ENCODE measurements at regions not wholly inside any gene's neighbourhood (a gene's known extent, or its start where the extent isn't known, plus 50 kb on each side); places are given as distances from the start of the nearest gene placed in this dataset.

GRCh38 chr1:172916116-172916515 lies 134.6 kb downstream of the TNFSF18 start:
- no peak for TF ChIP-seq CTCF (IDR thresholded peaks at IDR 0.05)
- no peak for TF ChIP-seq POLR2A (IDR thresholded peaks at IDR 0.05)

Data from breast epithelium (tissue), 3 donors.